ENCODE measurements at regions not wholly inside any gene's neighbourhood (a gene's known extent, or its start where the extent isn't known, plus 50 kb on each side); places are given as distances from the start of the nearest gene placed in this dataset.

DNA sequence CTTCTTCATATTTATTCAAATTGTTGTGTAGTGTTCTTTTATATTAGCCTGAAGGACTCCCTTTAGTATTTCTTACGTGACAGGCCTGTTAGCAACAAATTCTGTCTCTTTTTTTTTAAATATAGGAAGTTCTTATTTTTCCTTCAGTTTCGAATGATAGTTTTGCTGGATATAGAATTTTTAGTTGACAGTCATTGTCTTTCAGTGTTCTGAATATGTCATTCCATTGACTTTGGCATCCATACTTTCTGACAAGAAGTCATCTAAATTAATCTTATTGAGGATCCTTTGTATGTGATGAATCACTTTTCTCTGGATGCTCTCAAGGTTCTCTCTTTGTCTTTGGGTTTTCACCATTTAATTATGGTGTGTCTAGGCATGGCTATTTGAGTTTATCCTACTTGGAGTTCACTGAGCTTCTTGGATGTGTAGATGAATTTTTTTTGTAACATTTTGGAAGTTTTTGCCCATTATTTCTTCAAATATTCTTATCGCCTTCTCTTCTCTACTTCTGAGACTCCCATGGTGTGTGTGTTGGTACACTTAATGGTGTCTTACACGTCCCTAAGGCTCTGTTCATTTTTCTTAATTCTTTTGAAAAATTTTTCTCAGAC, 82.5 kb upstream of the GTSF1L start:
- Histone ChIP-seq H3K36me3 (no peaks in the 10 kb centered on the region), H3K9me3 (no peaks in the 10 kb centered on the region), H3K27ac (no peak overlapping the region), H3K4me1 (ENCODE audit: control insufficient read depth in 1 of 2, insufficient read depth in 1 of 2, low read depth in 1 of 2, low read length in 1 of 2) (no peaks in the 10 kb centered on the region), H3K27me3 (no peaks in the 10 kb centered on the region), H3K4me3 (ENCODE audit: low read depth in 1 of 2, low read length in 1 of 2) (no peak overlapping the region)
- TF ChIP-seq, protein P1, sequence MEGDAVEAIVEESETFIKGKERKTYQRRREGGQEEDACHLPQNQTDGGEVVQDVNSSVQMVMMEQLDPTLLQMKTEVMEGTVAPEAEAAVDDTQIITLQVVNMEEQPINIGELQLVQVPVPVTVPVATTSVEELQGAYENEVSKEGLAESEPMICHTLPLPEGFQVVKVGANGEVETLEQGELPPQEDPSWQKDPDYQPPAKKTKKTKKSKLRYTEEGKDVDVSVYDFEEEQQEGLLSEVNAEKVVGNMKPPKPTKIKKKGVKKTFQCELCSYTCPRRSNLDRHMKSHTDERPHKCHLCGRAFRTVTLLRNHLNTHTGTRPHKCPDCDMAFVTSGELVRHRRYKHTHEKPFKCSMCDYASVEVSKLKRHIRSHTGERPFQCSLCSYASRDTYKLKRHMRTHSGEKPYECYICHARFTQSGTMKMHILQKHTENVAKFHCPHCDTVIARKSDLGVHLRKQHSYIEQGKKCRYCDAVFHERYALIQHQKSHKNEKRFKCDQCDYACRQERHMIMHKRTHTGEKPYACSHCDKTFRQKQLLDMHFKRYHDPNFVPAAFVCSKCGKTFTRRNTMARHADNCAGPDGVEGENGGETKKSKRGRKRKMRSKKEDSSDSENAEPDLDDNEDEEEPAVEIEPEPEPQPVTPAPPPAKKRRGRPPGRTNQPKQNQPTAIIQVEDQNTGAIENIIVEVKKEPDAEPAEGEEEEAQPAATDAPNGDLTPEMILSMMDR (IDR thresholded peaks at IDR 0.05), result no peak

DNA sequence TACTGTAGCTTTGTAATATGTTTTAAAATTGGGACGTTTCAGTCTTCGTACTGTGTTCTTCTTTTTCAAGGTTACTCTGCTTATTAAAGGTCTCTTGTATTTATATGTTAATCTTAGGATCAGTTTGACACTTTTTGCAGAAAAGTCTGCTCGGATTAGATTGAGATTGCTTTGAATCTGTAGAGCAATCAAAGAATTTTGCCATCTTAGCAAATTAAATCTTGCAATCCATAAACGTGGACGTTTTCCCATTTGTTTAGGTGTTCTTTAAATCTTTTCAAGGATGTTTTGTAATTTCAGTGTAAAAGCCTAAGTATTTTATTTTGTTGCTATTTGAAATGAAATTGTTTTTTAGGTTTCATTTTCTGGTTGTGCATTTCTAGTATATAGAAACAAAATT, 78.0 kb upstream of the GTSF1L start:
- peaks cover 6% of the 10 kb centered on the region for H3K27me3 ChIP-seq
- no peaks in the 10 kb centered on the region for H3K9me3 ChIP-seq
- TF ChIP-seq, protein P1 (IDR thresholded peaks at IDR 0.05), result no peak

DNA sequence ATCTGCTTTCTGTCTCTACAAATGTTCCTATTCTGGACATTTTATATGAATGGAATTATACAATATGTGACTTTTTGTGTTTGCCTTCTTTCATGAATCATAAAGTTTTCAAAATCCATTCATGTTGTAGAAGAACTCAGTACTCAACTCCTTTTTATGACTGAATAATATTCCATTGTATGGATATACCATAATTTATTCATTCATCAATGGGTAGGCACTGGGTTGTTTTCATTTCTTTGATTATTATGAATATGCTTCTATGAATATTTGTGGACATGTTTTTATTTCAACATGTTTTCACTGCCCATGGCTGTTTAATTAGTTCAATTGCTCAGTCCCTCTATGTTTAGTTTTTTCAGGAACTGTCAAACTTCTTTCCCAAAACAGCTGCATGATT, 76.5 kb upstream of the GTSF1L start:
- no peaks in the 10 kb centered on the region for H3K4me1 ChIP-seq (ENCODE audit: control insufficient read depth in 1 of 2, insufficient read depth in 1 of 2, low read depth in 1 of 2, low read length in 1 of 2)
- TF ChIP-seq, protein P1 (IDR thresholded peaks at IDR 0.05), result no peak
- H3K36me3 ChIP-seq, result no peaks in the 10 kb centered on the region
- H3K27ac ChIP-seq, result no peak overlapping the region
- peaks cover 21% of the 10 kb centered on the region for H3K27me3 ChIP-seq
- H3K4me3 ChIP-seq (ENCODE audit: low read depth in 1 of 2, low read length in 1 of 2), result no peak overlapping the region
- H3K9me3 ChIP-seq, result no peaks in the 10 kb centered on the region

More for the DNA sequence above, 78.0 kb upstream of the GTSF1L start:
- Histone ChIP-seq H3K4me1 (ENCODE audit: control insufficient read depth in 1 of 2, insufficient read depth in 1 of 2, low read depth in 1 of 2, low read length in 1 of 2) (no peaks in the 10 kb centered on the region), H3K4me3 (ENCODE audit: low read depth in 1 of 2, low read length in 1 of 2) (no peak overlapping the region), H3K27ac (no peak overlapping the region), H3K36me3 (no peaks in the 10 kb centered on the region)

DNA sequence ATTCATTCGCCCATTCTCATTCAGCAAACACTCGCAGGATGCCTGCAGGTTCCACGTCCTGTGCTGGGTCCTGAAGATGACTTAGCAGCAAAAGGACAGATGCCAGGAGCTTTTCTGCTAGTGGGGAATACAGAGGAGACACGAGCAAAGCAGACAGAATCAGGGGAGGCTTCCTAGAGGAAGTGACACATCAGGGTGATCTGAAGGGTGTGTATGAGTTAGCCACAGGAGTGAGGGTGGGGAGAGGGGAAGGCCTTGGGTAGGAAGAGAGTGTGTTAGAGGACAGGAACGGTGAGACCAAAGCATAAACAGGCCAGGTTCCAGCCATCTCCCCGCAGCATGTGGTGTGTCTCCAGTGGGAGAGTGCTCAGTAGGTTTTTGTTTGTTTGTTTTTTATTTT, 73.4 kb upstream of the GTSF1L start:
- Histone ChIP-seq H3K27ac (no peak overlapping the region), H3K36me3 (no peaks in the 10 kb centered on the region), H3K4me3 (ENCODE audit: low read depth in 1 of 2, low read length in 1 of 2) (no peak overlapping the region), H3K27me3 (peaks cover 39% of the 10 kb centered on the region), H3K9me3 (no peaks in the 10 kb centered on the region), H3K4me1 (ENCODE audit: control insufficient read depth in 1 of 2, insufficient read depth in 1 of 2, low read depth in 1 of 2, low read length in 1 of 2) (no peaks in the 10 kb centered on the region)
- TF ChIP-seq, protein P1 (IDR thresholded peaks at IDR 0.05), result no peak

DNA sequence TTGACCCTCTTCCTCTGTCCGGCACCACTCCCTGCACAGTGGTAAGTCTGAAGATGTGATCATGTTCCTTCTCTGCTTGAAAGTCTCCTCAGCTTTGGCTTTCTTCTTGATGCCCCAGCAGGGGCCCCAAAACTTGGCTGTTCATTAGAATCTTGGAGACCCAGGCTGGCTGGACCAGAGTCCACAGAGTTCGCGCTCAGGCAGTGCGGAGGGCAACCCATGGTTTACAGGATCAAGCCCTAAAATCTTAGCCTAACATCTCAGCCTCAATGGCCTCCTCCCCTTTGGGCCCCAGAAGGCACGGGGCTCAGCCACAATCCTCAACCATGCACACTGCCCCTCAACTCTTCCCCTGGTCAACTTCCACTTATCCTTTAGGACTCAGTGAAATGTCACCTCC, 72.9 kb upstream of the GTSF1L start:
- no peak overlapping the region for H3K27ac ChIP-seq
- TF ChIP-seq, protein P1 (IDR thresholded peaks at IDR 0.05), result no peak
- H3K36me3 ChIP-seq, result no peaks in the 10 kb centered on the region
- peaks cover 39% of the 10 kb centered on the region for H3K27me3 ChIP-seq
- no peaks in the 10 kb centered on the region for H3K4me1 ChIP-seq (ENCODE audit: control insufficient read depth in 1 of 2, insufficient read depth in 1 of 2, low read depth in 1 of 2, low read length in 1 of 2)
- H3K4me3 ChIP-seq (ENCODE audit: low read depth in 1 of 2, low read length in 1 of 2), result no peak overlapping the region
- no peaks in the 10 kb centered on the region for H3K9me3 ChIP-seq

Measured in neutrophil (primary cell).